ENCODE measurements at regions not wholly inside any gene's neighbourhood (a gene's known extent, or its start where the extent isn't known, plus 50 kb on each side); places are given as distances from the start of the nearest gene placed in this dataset.

DNA sequence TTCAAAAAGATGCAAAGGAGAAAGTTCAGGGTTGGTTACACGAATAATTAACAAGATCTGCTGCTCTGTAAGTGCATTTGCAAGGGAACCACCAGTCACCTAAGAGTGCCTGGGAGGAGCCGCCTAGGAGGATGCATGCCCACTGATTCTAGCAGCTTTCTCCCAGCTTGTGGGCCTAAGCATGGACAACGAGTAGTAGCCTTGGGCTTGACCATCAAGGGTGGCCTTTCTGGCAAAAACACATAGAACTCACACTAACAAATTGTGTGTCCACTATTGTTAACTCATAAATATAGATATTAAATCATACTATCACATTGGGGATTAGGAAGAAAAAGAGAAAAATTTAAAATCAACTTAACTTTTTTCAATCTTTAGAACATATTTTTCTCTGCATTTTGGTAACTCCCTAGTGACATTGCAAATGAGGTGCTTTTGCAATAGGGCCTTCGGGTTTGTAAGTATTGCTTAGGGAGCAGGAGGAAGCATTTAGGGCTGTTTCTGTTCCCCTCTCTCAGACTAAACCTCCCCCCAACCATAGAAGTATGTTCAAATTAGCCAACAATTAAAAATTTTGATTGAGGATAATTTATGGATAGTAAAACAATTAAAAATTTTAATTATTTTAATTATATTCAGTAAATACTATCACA, 57.3 kb upstream of the CEP295 start:
- TF ChIP-seq, protein P1, sequence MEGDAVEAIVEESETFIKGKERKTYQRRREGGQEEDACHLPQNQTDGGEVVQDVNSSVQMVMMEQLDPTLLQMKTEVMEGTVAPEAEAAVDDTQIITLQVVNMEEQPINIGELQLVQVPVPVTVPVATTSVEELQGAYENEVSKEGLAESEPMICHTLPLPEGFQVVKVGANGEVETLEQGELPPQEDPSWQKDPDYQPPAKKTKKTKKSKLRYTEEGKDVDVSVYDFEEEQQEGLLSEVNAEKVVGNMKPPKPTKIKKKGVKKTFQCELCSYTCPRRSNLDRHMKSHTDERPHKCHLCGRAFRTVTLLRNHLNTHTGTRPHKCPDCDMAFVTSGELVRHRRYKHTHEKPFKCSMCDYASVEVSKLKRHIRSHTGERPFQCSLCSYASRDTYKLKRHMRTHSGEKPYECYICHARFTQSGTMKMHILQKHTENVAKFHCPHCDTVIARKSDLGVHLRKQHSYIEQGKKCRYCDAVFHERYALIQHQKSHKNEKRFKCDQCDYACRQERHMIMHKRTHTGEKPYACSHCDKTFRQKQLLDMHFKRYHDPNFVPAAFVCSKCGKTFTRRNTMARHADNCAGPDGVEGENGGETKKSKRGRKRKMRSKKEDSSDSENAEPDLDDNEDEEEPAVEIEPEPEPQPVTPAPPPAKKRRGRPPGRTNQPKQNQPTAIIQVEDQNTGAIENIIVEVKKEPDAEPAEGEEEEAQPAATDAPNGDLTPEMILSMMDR (IDR thresholded peaks at IDR 0.05): no peak
- TF ChIP-seq EZH2 (IDR thresholded peaks at IDR 0.05) (no peak), EZH2phosphoT487 (IDR thresholded peaks at IDR 0.05) (no peak)

All from neural progenitor cell (in vitro differentiated cells).